ENCODE measurements at regions not wholly inside any gene's neighbourhood (a gene's known extent, or its start where the extent isn't known, plus 50 kb on each side); places are given as distances from the start of the nearest gene placed in this dataset.

GRCh38 chrX:122817321-122817955, 366.6 kb upstream of the GRIA3 start:
- ChIA-PET RAD21 (ENCODE audit: unreplicated experiment) (no interaction called here), SMC1A (ENCODE audit: uncharacterized antibody, unreplicated experiment) (no interaction called here), POLR2A (no interaction called here), CTCF (no interaction called here)
- Histone ChIP-seq H3K4me2 (ENCODE audit: control insufficient read depth, insufficient read depth) (no peak overlapping the region), H3K27me3 (replicated peaks in 1 of 2; ENCODE audit: control insufficient read depth in 2 of 2, insufficient read depth in 2 of 2, low read length in 1 of 2) (no peaks in the 10 kb centered on the region), H3K36me3 (ENCODE audit: control insufficient read depth in 2 of 2, insufficient read depth in 2 of 2, low read length in 1 of 2) (no peaks in the 10 kb centered on the region), H3K9me3 (replicated peaks; ENCODE audit: control insufficient read depth, insufficient read depth, low read length) (no peaks in the 10 kb centered on the region), H3K79me2 (ENCODE audit: control insufficient read depth, insufficient read depth, low read length) (no peaks in the 10 kb centered on the region), H4K20me1 (ENCODE audit: control insufficient read depth, insufficient read depth) (no peaks in the 10 kb centered on the region), H3K4me1 (ENCODE audit: control insufficient read depth, insufficient read depth, low read length) (no peaks in the 10 kb centered on the region), H2AFZ (ENCODE audit: control insufficient read depth, low read depth, low read length) (no peak overlapping the region), H3K4me3 (no peak overlapping the region), H3K9ac (ENCODE audit: control insufficient read depth, insufficient read depth, low read length) (no peak overlapping the region), H3K27ac (ENCODE audit: control insufficient read depth, insufficient read depth) (no peak overlapping the region)
- intact Hi-C loops (cut with micrococcal nuclease; ENCODE audit: unreplicated experiment) (no loop called here), in situ Hi-C loops (cut with MboI) (no loop called here)
- ATAC-seq (no peak), FAIRE-seq (no peak), DNase-seq (ENCODE audit: low read depth, low spot score) (no peak)
- no peak for TF ChIP-seq MTA3 (IDR thresholded peaks at IDR 0.05; ENCODE audit: borderline replicate concordance, low read length)
- TF ChIP-seq MTA2 (IDR thresholded peaks at IDR 0.05; ENCODE audit: low read depth), result no peak
- no peak for TF ChIP-seq SMARCA5 (IDR thresholded peaks at IDR 0.05)
- TF ChIP-seq ZNF274 (IDR thresholded peaks at IDR 0.05; ENCODE audit: insufficient read depth, insufficient read length), result no peak
- no peak for TF ChIP-seq BACH1 (IDR thresholded peaks at IDR 0.05; ENCODE audit: borderline replicate concordance)
- no peak for TF ChIP-seq ZBTB11 (CRISPR knock-in tag; IDR thresholded peaks at IDR 0.05)
- TF ChIP-seq KLF5 (IDR thresholded peaks at IDR 0.05; ENCODE audit: partially characterized antibody), result no peak
- TF ChIP-seq ATF3 (IDR thresholded peaks at IDR 0.05; ENCODE audit: borderline replicate concordance, extremely low read depth, low read depth, low read length), result no peak
- no TSS peak for BruUV-seq (replicated peaks)
- WGBS (ENCODE audit: insufficient coverage, insufficient replicate concordance, low lambda C conversion rate, missing lambda C conversion rate), result 55% methylated on average over 10 of the region's 12 CpGs

Data from GM12878 (cell line).